ENCODE measurements at regions not wholly inside any gene's neighbourhood (a gene's known extent, or its start where the extent isn't known, plus 50 kb on each side); places are given as distances from the start of the nearest gene placed in this dataset.

GRCh38 chr12:58540480-58541299, 379.6 kb downstream of the LRIG3 start:
- no peaks in the 10 kb centered on the region for H3K27me3 ChIP-seq (ENCODE audit: low read depth, low read length)
- no peak overlapping the region for H3K4me2 ChIP-seq (ENCODE audit: low read length)
- H3K9ac ChIP-seq (ENCODE audit: low read length) = no peak overlapping the region
- H3K4me1 ChIP-seq (ENCODE audit: low read length) = no peaks in the 10 kb centered on the region
- H3K9me3 ChIP-seq (ENCODE audit: insufficient read depth, low read length) = no peaks in the 10 kb centered on the region
- no peak for TF ChIP-seq EZH2phosphoT487 (IDR thresholded peaks at IDR 0.05; ENCODE audit: low read depth)
- TF ChIP-seq, protein P1, sequence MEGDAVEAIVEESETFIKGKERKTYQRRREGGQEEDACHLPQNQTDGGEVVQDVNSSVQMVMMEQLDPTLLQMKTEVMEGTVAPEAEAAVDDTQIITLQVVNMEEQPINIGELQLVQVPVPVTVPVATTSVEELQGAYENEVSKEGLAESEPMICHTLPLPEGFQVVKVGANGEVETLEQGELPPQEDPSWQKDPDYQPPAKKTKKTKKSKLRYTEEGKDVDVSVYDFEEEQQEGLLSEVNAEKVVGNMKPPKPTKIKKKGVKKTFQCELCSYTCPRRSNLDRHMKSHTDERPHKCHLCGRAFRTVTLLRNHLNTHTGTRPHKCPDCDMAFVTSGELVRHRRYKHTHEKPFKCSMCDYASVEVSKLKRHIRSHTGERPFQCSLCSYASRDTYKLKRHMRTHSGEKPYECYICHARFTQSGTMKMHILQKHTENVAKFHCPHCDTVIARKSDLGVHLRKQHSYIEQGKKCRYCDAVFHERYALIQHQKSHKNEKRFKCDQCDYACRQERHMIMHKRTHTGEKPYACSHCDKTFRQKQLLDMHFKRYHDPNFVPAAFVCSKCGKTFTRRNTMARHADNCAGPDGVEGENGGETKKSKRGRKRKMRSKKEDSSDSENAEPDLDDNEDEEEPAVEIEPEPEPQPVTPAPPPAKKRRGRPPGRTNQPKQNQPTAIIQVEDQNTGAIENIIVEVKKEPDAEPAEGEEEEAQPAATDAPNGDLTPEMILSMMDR (IDR thresholded peaks at IDR 0.05; ENCODE audit: low read depth, low read length) = peak; percentile 87
- H4K20me1 ChIP-seq (ENCODE audit: insufficient read depth, low read length) = no peaks in the 10 kb centered on the region
- no peaks in the 10 kb centered on the region for H3K36me3 ChIP-seq (replicated peaks; ENCODE audit: low read depth, low read length)
- no peaks in the 10 kb centered on the region for H3K79me2 ChIP-seq (ENCODE audit: low read length)
- no peak overlapping the region for H3K4me3 ChIP-seq (ENCODE audit: low read length)
- no peak overlapping the region for H2AFZ ChIP-seq (ENCODE audit: low read depth, low read length)
- H3K27ac ChIP-seq (ENCODE audit: low read length) = no peak overlapping the region

DNA sequence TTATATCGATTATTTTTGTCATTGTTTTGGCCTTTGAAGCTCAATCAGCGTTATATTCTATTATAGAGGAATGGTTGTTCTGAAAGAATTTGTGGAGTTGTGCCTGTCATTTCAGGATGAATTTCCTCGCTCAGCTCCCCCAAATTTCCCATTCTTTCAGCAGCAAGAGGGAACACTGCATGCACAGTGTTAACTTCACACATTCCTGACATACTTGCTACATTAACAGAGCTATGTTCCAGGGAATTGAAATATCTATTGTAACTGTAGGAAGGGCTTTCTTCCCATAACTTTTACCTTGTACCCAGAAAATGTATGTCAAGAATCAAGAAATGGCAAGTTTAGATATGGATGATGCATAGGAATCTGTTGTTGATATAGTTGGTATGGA, 379.0 kb downstream of the LRIG3 start:
- Histone ChIP-seq H3K27ac (ENCODE audit: low read length) (no peak overlapping the region), H4K20me1 (ENCODE audit: insufficient read depth, low read length) (no peaks in the 10 kb centered on the region), H3K27me3 (ENCODE audit: low read depth, low read length) (no peaks in the 10 kb centered on the region), H3K36me3 (replicated peaks; ENCODE audit: low read depth, low read length) (no peaks in the 10 kb centered on the region), H3K9me3 (ENCODE audit: insufficient read depth, low read length) (no peaks in the 10 kb centered on the region), H2AFZ (ENCODE audit: low read depth, low read length) (no peak overlapping the region), H3K9ac (ENCODE audit: low read length) (no peak overlapping the region), H3K4me1 (ENCODE audit: low read length) (no peaks in the 10 kb centered on the region), H3K79me2 (ENCODE audit: low read length) (no peaks in the 10 kb centered on the region), H3K4me3 (ENCODE audit: low read length) (no peak overlapping the region), H3K4me2 (ENCODE audit: low read length) (no peak overlapping the region)
- TF ChIP-seq EZH2phosphoT487 (IDR thresholded peaks at IDR 0.05; ENCODE audit: low read depth) = no peak
- TF ChIP-seq, protein P1 (IDR thresholded peaks at IDR 0.05; ENCODE audit: low read depth, low read length) = no peak

- TF ChIP-seq EZH2phosphoT487 (IDR thresholded peaks at IDR 0.05; ENCODE audit: low read depth) = no peak
- TF ChIP-seq, protein P1 (IDR thresholded peaks at IDR 0.05; ENCODE audit: low read depth, low read length) = no peak
- no peaks in the 10 kb centered on the region for H3K27me3 ChIP-seq (ENCODE audit: low read depth, low read length)
- no peaks in the 10 kb centered on the region for H3K9me3 ChIP-seq (ENCODE audit: insufficient read depth, low read length)
- no peak overlapping the region for H3K9ac ChIP-seq (ENCODE audit: low read length)
- H3K4me3 ChIP-seq (ENCODE audit: low read length) = no peak overlapping the region
- no peak overlapping the region for H3K4me2 ChIP-seq (ENCODE audit: low read length)
- H3K36me3 ChIP-seq (replicated peaks; ENCODE audit: low read depth, low read length) = no peaks in the 10 kb centered on the region
- no peaks in the 10 kb centered on the region for H4K20me1 ChIP-seq (ENCODE audit: insufficient read depth, low read length)
- H3K27ac ChIP-seq (ENCODE audit: low read length) = no peak overlapping the region
- no peak overlapping the region for H2AFZ ChIP-seq (ENCODE audit: low read depth, low read length)
- H3K4me1 ChIP-seq (ENCODE audit: low read length) = no peaks in the 10 kb centered on the region
- no peaks in the 10 kb centered on the region for H3K79me2 ChIP-seq (ENCODE audit: low read length)
Observed at GRCh38 chr12:58544281-58544680, 376.0 kb downstream of the LRIG3 start.

GRCh38 chr12:58547217-58547616, 373.1 kb downstream of the LRIG3 start:
- Histone ChIP-seq H3K36me3 (replicated peaks; ENCODE audit: low read depth, low read length) (no peaks in the 10 kb centered on the region), H3K27me3 (ENCODE audit: low read depth, low read length) (no peaks in the 10 kb centered on the region), H3K4me3 (ENCODE audit: low read length) (no peak overlapping the region), H3K79me2 (ENCODE audit: low read length) (no peaks in the 10 kb centered on the region), H4K20me1 (ENCODE audit: insufficient read depth, low read length) (no peaks in the 10 kb centered on the region), H3K4me1 (ENCODE audit: low read length) (no peaks in the 10 kb centered on the region), H3K4me2 (ENCODE audit: low read length) (no peak overlapping the region), H3K9me3 (ENCODE audit: insufficient read depth, low read length) (no peaks in the 10 kb centered on the region), H3K27ac (ENCODE audit: low read length) (no peak overlapping the region), H3K9ac (ENCODE audit: low read length) (no peak overlapping the region), H2AFZ (ENCODE audit: low read depth, low read length) (no peak overlapping the region)
- TF ChIP-seq, protein P1 (IDR thresholded peaks at IDR 0.05; ENCODE audit: low read depth, low read length) = no peak
- TF ChIP-seq EZH2phosphoT487 (IDR thresholded peaks at IDR 0.05; ENCODE audit: low read depth) = no peak
